Left ventricle myocardium inferior (tissue), 1 donor: ENCODE measurements at regions not wholly inside any gene's neighbourhood (a gene's known extent, or its start where the extent isn't known, plus 50 kb on each side); places are given as distances from the start of the nearest gene placed in this dataset.
A peak's percentile ranks its signal among the peaks of the same experiment; 100 is the strongest.

Experiments
- DNase-seq: peaks from one replicate; pipeline ENCODE4 v3.0.0-alpha.2; 2020
- H3K27ac ChIP-seq: fragments of 200-600 bp; replicated peaks from 2 replicates; pipeline ENCODE4 v1.8.0; 2021
- H3K27me3 ChIP-seq: fragments of 200-600 bp; 2 replicates; pipeline ENCODE4 v1.8.0; 2021; ENCODE audit warnings: low read depth
- H3K36me3 ChIP-seq: fragments of 200-600 bp; 2 replicates; pipeline ENCODE4 v1.8.0; 2021
- H3K4me1 ChIP-seq: fragments of 200-600 bp; 2 replicates; pipeline ENCODE4 v1.8.0; 2021
- H3K4me3 ChIP-seq: fragments of 200-600 bp; 2 replicates; pipeline ENCODE4 v1.8.0; 2021; ENCODE audit warnings: mild to moderate bottlenecking, moderate library complexity
- H3K9me3 ChIP-seq: fragments of 200-600 bp; replicated peaks from 2 replicates; pipeline ENCODE4 v1.8.0; 2021
- intact Hi-C: fragments of 100-400 bp; cut with micrococcal nuclease; formaldehyde crosslinking; loops from one replicate; pipeline ENCODE4 v1.11.0; 2022
- TF ChIP-seq, protein P1 (sequence below): fragments of 200-600 bp; IDR thresholded peaks from 2 replicates; pipeline ENCODE4 v1.8.0; 2021; ENCODE audit warnings: antibody characterized with exemption, mild to moderate bottlenecking, borderline replicate concordance
- donor health status: DM: no; HTN: yes; CAD: no; lungs with severe emphysema.

- Histone ChIP-seq H3K27ac (no peak overlapping the region), H3K4me3 (no peak overlapping the region), H3K4me1 (peaks cover 15% of the 10 kb centered on the region), H3K27me3 (no peaks in the 10 kb centered on the region), H3K9me3 (no peaks in the 10 kb centered on the region), H3K36me3 (no peaks in the 10 kb centered on the region)
- no peak for DNase-seq
- TF ChIP-seq, protein P1, sequence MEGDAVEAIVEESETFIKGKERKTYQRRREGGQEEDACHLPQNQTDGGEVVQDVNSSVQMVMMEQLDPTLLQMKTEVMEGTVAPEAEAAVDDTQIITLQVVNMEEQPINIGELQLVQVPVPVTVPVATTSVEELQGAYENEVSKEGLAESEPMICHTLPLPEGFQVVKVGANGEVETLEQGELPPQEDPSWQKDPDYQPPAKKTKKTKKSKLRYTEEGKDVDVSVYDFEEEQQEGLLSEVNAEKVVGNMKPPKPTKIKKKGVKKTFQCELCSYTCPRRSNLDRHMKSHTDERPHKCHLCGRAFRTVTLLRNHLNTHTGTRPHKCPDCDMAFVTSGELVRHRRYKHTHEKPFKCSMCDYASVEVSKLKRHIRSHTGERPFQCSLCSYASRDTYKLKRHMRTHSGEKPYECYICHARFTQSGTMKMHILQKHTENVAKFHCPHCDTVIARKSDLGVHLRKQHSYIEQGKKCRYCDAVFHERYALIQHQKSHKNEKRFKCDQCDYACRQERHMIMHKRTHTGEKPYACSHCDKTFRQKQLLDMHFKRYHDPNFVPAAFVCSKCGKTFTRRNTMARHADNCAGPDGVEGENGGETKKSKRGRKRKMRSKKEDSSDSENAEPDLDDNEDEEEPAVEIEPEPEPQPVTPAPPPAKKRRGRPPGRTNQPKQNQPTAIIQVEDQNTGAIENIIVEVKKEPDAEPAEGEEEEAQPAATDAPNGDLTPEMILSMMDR = no peak
- intact Hi-C loops = no loop called here
Observed at GRCh38 chr12:25784669-25785068, 173.8 kb upstream of the RASSF8 start.

- TF ChIP-seq, protein P1 = no peak
- Histone ChIP-seq H3K4me3 (no peak overlapping the region), H3K36me3 (no peaks in the 10 kb centered on the region), H3K4me1 (peaks cover 19% of the 10 kb centered on the region), H3K27ac (no peak overlapping the region), H3K27me3 (no peaks in the 10 kb centered on the region), H3K9me3 (no peaks in the 10 kb centered on the region)
- intact Hi-C loops = no loop called here
- no peak for DNase-seq
Observed at GRCh38 chr12:25785134-25785533, 173.3 kb upstream of the RASSF8 start.

DNA sequence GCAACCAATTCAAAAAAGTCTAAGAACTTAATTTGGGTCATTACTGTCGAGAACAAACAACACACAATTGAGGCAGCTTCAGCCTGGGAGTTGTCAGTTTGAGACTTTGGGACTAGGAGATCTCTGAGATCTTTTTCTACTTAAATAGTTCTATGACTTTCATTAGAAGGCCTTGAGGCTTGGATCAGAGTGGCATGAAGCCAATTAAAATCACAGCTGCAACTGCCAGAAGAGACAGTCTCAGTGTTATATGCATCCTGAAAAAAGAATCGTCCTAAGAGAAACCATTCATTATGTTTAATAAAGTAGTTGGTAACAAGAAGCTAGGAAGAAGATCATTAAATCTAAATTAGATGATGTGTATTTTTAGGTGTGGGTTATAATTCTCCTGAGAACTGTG, 170.8 kb upstream of the RASSF8 start:
- Histone ChIP-seq H3K27ac (peak overlapping the region; percentile 77), H3K4me3 (no peak overlapping the region), H3K4me1 (peaks cover 19% of the 10 kb centered on the region), H3K27me3 (no peaks in the 10 kb centered on the region), H3K36me3 (no peaks in the 10 kb centered on the region), H3K9me3 (no peaks in the 10 kb centered on the region)
- TF ChIP-seq, protein P1 = no peak
- intact Hi-C loops = no loop called here
- no peak for DNase-seq

GRCh38 chr12:25788707-25789442, 169.6 kb upstream of the RASSF8 start:
- no peak for DNase-seq
- TF ChIP-seq, protein P1 = no peak
- peak overlapping the region; percentile 77 for H3K27ac ChIP-seq

DNA sequence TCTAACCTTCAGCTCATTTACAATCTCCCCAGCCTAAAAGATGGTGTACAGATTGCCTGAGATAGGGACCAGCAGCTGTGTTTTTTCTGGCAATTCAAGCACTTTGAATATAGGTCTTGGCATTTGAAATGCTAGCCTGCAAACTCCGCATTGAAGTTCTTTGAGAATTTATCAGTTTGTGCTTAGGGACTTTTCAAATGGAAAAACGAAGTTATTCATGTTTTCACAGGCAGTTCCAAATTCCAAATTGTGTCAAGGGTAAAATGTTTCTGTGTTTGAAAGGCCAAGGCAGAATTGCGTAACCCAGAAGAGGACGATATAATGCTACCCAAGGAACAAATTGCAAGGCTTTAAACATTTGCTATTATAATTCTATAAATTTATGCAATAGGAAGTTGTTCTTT, 168.9 kb upstream of the RASSF8 start:
- no peak for DNase-seq
- H3K27ac ChIP-seq = peak overlapping the region; percentile 77
- no peak overlapping the region for H3K4me3 ChIP-seq
- TF ChIP-seq, protein P1 = no peak
- H3K36me3 ChIP-seq = no peaks in the 10 kb centered on the region
- H3K9me3 ChIP-seq = no peaks in the 10 kb centered on the region
- intact Hi-C loops = no loop called here
- no peaks in the 10 kb centered on the region for H3K27me3 ChIP-seq
- H3K4me1 ChIP-seq = peaks cover 19% of the 10 kb centered on the region

More at GRCh38 chr12:25788707-25789442, 169.6 kb upstream of the RASSF8 start:
- H3K4me1 ChIP-seq = peaks cover 19% of the 10 kb centered on the region
- no peaks in the 10 kb centered on the region for H3K9me3 ChIP-seq
- intact Hi-C loops = no loop called here
- H3K27me3 ChIP-seq = no peaks in the 10 kb centered on the region
- no peaks in the 10 kb centered on the region for H3K36me3 ChIP-seq
- no peak overlapping the region for H3K4me3 ChIP-seq
